Stimulated activated CD4-positive, alpha-beta T cell treated with anti-CD3 and anti-CD28 coated beads, Interleukin-2, amount 100 ng/mL, for 48 hours (primary cell): ENCODE measurements at regions not wholly inside any gene's neighbourhood (a gene's known extent, or its start where the extent isn't known, plus 50 kb on each side); places are given as distances from the start of the nearest gene placed in this dataset.

Experiments used
- DNase-seq, 2 donors: peaks; one replicate each; pipeline ENCODE4 v3.0.0-alpha.2; 2020

DNA sequence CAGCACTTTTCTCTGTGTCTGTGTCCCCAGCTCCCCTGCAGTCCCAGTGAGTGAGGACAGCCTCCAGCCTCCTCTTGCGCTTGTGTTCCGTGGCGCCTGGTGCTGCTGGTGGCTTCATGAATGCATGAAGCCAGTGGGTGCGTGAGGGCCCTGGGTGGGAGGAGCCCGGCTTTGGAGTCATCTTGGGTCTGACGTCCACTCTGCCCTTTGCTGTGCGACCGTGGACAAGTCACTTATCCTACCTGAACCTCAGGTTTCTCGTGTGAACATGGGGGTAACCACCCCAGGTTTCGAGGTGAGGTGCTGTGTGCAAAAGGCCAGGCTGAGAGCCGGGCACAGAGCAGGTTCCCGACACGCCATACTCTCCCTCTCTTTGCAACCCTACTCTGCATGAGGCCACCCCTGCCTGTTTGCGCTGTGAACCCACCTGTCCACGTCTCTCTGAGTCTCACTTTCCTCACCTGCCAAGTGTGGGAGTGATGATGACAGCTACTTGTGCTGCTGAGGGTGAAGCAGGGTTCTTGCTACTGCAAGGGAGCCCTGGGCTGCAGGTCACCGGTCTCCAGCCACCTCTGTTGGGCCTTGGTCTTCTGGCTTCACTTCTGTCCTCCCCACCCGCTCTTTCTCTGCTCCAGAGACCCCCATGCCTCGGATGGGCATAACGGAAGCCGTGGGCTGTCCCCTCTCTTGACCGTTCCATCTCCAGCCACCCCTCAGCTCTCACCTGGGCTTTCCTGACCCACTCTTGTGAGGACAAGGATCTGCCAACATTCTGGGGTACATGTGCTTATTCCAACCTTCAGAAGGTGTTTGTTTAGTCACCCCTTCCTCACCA lies 537.6 kb downstream of the TBC1D22A start:
- DNase-seq = no peak

DNA sequence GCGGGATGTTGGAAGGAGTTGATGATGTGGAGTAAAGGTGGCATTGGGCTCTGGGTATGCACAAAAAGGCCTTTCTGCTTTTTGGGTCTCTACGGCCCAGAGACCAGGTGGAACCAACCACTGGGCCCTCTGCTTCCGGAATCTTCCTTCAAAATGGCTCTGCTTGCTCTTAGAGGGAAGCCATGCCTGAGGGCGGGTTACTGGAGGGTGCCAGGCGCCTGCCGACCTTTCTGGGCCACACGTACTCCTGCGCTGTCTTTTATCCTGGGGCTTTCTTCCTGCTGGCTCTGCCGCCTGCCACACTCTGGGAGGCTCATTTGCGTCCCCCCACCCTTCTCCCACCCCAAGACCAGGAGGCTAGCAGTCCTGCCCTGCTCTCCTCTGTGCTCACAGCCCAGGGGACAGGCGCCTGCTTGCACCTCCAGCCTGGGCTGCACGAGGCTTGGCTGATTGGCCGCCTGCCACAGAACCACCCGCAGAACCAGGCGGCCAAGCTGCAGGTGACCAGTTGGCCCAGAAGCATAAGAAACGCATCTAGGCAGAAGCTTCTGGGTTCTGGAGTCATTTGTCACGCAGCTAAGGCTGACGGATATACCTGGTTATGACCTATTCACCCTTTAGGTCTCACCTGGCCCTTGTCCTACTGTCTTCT lies 536.9 kb downstream of the TBC1D22A start:
- no peak for DNase-seq

DNA sequence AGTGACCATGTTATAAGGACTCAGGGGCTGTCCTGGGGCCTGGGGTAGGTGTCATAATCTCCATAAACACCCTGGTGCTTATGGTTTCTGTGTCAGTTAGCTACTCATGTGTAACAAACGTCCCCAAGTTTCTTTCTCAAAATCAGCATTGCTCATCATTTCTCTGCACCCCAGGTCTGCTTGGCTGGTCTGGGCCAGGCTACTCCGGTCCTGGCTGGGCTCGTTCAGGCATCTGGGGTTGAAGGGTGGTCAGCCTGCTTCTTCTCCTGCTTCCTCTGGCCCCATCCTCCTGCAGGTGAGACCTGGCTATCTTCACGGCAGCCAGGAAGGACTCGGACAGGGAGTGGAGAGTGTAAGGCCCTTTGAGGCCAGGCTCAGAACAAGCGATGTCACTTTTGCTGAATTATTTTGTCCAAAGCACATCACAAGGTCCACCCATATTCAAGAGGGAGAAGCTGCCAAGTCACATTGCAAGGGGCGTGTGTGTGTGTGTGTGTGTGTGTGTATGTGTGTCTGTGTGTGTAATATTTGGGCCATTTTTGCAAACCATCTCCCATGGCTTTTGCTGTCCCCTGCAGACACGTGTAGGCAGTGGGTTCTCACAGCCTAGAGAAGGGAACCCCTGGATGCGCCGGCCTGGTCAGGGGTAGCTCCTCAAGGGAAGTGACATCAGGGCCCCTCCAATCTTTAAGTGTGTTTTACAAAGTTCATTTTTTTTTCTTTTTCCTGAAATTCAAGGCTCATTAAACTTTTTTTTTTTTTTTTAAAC lies 535.8 kb downstream of the TBC1D22A start:
- DNase-seq = no peak

DNA sequence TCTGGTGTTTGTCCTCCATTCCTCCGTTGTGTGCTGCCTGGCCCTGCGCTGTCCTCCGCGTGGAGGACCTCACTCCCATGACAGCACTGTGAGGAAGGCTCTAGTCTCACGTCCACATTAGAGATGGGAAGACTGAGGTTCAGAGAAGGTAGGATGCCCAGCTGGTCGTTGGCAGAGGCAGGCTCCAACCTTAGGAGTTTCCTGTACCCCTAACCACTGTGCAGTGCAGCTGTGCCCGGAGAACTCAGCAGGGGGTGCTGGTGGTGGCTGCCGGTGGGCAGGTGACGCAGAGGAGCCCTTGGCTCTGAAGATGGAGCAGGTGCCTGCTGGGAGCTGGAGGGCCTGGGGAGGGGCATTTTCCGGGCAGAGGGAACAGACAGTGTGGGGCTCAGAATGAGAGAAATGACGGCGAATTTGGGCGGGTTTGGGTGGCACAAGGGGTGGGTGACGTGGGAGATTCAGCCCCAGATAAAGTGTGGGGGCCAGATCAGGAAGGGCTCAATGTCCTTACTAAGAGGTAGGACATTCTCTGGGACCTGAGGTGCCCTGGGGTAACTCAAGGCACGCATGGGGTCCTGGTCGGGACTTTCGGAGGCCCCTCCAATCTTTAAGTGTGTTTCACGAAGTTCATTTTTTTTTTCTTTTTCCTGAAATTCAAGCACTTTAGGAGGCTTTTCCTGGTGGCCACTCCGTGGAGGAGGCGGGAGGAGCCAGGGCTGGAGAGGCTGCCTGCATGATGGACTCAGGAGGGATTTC lies 535.0 kb downstream of the TBC1D22A start:
- DNase-seq = no peak

DNA sequence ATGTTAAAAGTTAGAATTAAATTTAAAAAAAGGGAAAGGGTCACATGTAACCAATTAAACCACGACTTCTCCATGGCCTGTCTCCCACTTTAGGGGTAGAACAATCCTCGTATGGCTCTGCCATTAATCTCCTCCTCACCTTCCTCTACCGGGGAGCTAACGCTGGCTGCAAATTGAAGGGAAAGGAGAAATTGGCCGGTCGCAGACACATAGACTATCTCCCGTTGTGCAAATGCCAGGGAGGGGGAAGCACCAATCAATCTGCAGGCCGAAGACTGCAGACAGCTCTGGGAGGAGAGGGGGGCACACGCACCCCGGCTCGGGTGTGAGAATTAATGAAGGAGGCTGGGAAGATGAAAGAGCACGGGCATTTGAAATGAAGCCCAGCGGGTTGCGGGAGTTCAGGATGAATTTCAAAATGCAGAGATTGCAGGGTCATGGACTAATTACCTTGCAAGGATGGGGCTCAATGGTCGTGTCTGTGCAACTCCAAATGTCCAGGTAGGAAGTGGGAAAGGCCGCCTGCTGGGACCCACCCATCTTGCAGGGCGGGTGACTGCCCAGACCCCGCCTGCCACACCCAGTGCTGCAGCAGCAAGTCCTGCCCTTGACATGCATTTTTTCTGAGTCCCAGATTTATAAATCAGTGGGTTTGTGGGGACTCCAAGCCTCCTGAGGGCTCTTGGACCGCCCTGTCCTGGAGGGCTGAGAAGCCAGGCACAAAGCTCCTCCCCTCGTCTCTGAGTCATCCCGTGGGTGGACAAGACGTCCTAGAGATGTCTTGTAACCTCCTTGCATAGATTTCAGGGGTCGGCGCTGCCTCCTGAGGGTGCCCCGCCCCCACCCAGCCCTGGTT lies 534.2 kb downstream of the TBC1D22A start:
- DNase-seq = no peak

DNA sequence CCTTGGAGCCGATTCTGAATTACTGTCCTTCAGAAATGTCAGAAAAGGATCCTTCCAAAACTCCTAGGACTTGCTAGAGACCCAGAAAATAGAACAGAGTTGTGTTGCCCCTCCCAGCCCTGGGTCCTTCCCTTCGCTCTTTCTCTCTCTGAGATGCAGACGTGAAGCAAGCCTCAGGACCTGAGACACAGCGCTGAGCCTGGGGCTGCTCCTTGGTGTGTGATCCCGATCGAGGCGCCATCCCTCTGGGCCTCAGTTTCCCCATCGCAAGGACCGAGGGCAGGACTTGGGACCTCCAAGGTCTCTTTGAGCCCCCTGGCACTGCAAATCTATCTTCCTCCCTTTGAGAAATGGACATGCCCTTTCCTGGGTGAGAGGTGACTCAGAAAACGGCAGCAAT lies 533.5 kb downstream of the TBC1D22A start:
- no peak for DNase-seq

DNA sequence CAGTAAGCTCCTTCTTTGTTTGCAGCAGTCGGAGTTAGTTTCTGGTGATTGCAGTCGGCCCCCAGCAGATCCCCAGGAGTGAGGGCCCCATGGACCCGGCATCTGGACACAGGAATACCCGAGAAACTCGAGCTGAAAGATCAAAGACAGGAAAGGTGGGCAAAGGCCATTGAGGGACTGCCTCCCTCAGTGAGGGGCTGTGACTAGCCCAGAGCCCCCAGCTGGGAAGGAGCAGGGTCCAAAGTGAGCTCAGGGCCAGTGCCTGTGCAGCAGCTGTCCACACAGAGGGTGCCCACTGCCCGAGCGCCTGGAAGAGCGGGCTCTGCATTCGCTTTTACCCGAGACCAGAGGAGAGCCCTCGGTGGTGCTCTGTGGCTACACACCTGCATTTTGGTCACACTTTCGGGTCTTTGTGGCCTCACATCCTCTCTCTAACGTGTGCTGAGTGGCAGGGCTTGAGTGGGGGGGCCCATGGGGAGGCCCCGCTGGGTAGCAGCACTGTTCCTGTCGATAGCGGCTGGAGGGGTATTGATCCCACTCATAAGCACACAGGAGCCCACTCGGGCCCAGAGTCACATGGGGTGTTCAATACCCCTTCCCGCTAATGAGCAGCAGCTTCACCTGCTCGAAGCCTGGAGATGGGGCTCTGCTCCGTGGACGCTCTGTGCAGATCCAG lies 532.9 kb downstream of the TBC1D22A start:
- DNase-seq = no peak

DNA sequence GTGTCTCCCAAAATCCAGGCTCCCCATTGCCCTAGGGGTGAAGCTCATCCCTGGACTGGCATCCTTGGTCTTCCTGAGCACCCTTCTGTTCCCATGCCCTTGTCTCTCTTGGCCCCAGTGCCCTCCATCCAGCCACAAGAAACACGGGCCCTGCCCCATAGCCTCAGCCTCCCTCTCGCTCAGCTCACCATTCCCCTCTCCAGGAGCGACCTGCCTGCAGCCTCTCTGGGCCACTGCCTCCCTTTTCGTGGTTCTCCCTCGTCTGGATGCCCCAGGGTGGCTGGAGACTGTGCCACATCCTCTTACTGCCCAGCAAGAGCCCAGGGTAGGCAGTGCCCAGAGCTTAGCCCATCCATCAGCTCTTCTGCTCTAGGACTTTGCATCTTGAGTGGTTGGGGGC lies 532.1 kb downstream of the TBC1D22A start:
- DNase-seq = no peak

DNA sequence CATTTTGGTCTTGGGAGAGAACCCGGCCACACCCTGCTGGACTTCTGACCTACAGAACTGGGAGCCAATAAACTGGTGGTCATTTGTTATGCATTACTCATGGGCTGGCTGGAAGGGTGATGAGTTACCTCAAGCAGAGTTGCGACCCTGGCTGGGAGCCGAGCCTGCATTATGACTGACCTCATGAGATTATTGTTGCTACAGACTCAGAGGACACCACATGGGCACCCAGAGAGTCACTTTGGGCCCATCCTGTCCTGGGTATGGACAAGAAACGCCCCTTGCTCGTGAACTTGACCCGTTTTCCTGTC lies 531.7 kb downstream of the TBC1D22A start:
- no peak for DNase-seq

DNA sequence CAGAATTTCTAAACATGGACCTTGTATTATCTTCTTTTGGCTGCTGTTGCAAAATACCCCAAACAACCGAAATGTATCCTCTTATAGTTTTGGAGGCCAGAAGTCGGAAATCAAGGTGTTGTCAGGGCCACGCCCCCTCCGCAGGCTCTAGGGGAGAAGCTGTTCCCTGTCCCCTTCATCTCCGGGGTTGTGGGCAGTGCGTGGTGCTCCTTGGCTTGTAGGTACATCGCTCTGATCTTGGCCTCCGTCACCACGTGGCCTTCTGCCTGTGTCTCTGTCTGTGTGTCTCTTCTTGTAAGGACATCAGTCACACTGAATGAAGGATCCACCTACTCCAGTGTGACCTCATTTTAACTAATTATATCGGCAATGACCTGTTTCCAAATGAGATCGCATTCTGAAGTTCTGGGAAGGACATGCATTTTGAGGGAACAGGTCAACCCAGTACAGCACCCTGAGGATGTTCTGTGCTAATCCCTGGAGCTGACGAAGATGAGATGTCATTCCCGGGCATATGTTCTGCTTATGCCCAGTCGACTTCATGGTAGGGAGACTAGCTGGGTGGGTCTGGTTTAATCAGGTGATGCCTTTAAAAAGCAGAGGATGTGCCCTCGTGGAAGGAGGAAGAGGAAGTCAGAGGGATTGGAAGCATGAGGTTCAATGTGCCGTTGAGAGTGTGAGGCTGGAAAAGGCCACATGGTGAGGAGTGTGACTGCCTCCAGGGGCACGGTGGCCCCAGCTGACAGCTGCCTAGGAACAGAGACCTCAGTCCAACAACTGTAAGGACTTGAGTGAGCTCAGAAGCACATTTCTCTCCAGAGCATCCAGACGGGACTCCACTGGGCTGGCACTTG lies 531.1 kb downstream of the TBC1D22A start:
- no peak for DNase-seq

DNA sequence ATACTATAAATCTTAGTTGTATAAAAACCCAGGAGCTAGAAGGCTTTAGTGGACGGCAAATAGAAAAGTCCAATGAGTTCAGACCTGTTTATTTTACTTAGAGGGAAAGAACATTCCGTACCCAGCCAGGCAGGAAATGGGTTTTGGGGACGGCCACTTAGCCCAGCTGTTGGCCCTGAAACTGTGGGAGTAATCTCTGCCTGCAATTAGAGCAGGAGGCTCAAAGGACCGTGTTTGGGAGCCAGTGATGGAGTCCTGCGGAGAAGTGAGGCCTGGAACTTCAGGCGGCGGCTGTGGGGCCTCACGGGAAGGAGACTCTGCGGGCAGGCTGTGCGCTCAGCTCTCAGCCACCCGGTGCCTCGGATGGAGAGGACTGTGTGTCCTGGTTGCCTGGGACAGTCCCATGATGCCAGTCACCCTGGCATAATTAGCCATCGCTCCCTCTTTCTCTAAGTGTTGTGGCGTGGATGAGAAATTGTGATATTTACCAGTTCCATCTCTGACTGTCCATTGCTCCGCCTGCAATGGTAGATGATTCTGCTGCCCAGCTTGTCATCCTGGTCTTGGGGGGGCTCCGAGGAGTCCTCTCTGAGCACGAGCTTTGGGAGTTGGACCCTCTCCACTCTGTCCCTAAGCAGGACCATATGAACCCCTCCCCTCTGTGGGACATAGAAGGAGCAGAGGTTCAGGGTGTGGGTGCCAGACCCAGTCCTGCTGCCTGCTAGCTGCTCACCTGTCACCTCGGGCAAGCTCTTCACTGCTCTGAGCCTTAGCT lies 530.3 kb downstream of the TBC1D22A start:
- no peak for DNase-seq

DNA sequence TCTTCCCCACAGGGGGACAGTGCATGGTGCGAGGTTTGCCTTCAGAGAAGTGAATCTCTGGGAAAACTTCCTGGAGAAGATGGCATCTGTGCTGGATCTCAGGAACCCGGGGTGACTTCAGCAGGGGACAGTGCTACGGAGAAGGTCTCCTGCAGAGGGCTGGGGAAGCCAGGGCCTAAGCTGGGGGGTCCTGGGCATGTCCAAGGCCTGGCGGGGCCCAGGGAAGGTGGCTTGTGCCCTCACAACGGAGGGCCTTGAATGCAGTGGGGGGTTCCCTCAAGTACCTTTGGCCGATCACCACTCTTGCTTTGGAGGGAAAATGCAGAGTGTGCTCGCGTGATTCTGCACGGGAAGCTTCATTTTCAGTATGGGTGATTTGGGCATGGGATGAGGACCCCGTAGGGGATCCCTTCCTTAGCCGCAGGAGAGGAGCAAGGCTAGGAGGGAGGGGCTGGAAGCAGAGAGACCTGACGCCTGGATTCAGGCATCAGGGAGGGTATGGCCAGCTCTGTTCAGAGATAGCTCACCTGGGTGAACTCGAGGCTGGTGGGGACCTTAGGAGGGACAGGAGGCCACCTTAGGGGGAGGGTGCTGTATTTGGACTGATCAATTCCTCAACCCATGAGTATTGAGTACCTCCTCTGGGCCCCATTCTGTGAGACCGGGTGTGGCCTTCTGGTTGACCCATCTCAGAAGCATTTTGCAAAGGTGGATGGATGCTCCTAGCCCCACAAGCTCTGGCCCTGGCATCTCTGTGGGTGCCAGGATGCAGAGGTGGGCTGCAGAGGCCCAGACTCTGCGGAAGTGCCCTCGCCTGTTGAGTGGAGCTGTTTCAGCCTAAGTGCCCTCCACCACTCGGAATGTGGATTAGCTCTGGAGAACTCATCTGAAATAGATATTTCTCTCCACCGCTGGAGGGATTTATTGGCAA lies 529.4 kb downstream of the TBC1D22A start:
- no peak for DNase-seq

DNA sequence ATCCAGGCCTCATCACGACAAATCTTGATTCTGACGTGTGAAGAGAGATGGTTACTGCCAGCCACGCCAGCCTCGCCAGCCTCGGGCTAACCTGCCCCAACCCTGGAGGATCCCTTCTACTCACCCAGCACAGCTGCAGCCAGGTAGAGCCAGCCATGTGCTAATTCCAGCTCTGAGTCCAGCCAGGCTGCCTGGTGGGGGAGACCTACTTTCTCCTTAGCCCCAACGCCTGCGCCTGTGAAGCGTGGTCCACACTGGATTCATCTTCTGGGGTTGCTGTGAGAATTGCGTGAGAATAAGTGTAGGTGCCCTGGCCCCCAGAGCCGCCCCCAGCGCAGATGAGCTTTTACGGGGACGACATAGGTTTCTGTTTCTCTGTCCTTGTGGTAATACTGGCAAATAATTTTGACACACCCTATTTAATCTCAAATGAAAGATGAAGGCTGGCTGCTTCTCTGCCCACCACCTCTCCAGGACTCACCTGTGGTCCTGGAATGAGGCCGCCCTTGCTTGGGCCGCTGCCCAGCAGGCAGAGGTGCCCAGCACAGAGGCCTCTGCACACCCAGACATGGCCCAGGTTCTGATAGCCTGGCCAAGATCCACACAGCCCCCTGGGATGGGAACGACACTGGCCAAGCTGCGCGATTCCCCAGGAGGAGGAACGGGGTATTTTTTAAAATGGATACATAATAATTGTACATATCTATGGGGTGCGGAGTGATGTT lies 528.4 kb downstream of the TBC1D22A start:
- no peak for DNase-seq

DNA sequence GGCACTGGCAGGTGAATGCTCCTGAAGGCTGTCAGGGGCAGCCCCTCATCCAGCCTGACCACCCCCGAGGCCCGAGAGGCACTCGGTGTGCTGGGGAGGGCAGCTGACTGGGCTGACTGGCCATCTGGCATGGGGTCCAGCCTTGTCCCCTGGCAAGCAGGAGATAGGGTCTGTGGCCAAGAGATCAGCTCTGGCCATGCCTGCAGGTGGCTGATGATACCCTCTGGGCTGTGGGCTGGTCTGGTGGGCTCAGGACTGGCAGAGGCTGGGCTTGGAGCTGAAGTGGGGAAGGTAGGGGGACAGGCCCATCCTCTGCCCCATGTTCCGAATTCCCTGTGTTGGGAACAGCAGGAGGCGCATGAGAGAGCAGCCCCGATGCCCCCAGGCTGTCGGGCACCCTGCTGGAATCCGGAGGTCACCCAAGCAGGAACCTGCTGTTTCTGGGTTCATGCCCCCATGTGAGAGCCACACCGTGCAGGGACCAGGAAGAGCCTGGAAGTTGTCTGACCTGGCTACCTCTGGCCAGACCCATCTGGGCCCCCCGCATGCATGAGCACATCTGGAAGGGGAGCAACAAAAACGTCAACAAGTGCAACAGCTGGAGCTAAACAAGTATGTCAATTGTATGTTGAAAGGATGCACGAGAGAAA lies 527.0 kb downstream of the TBC1D22A start:
- no peak for DNase-seq

DNA sequence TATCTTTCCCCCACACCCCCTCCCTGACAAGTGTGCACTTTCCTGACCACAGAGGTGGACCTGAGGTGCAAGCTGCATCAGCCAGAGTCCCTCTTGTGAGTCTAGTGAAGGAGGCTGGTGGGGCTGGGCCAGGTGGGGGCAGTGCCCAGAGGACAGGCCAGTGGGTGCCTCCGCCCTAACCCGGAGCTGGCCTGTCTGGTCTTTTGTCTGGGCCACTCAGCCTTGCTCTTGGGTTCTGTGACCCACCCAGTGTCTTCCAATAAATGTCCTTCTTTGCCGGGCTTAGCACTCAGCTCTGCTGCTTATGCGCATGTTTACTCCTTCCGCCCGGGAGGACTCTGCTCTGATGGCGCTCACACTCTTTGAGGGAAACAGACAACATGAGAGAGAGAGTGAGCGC lies 526.2 kb downstream of the TBC1D22A start:
- no peak for DNase-seq

DNA sequence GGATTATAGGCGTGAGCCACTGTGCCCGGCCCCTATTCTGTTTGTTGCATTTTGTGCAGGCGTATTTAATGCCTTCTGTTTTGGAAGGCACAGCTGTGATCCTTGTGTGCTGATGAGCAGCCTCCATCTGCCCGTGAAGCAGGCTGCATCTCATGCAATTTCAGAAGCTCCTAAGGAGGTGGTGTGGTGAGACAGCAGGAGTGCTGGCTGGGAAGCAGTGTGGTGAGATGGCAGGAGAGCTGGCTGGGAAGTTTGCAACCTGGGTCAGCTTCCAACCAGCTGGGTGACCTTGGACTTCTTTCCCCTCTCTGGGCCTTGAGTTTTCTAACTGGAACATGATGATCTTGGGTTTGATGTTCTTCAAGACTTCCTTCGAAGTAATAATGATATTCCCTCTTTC lies 525.1 kb downstream of the TBC1D22A start:
- DNase-seq = no peak

DNA sequence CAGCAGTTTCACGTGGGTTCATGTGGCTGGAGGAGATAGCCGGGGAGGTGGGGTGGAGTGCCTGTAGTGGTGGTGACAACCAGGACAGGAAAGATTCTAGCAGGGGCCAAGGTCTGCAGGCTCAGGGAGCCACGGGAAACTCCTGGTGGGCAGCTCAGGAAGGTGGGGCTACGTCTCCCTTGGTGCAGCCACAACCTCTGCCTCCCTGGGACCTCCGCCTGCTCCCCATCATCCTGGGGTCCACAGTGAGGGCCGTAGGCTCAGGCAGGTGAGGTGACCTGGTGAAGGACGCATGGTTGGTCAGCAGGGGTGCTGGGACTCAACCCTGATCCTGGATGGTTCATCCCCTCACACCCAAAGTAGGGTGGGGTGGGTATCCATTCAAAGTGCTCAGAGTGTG lies 524.1 kb downstream of the TBC1D22A start:
- DNase-seq = no peak
